SU-DHL-6 (cell line): ENCODE measurements at regions not wholly inside any gene's neighbourhood (a gene's known extent, or its start where the extent isn't known, plus 50 kb on each side); places are given as distances from the start of the nearest gene placed in this dataset.

Experiments used
- H2AFZ ChIP-seq: fragments of 200-600 bp; sonication (generic); 2 replicates; pipeline ENCODE4 v1.6.1; 2014; ENCODE audit warnings: low read depth, mild to moderate bottlenecking, moderate library complexity, mixed read lengths, antibody characterized with exemption, low read length; ENCODE audit not compliant: severe bottlenecking
- H3F3A ChIP-seq: fragments of 200-600 bp; shearing (Covaris generic); 2 replicates; pipeline ENCODE4 v1.6.0; 2016; ENCODE audit warnings: antibody characterized with exemption, mild to moderate bottlenecking; ENCODE audit not compliant: insufficient read depth
- H3K27ac ChIP-seq: fragments of 200-600 bp; sonication (generic); 2 replicates; pipeline ENCODE4 v1.5.1; 2016; ENCODE audit warnings: low read depth, mild to moderate bottlenecking, low read length, moderate library complexity, mixed read lengths
- H3K27me3 ChIP-seq: fragments of 200-600 bp; sonication (generic), shearing (Covaris generic); 2 replicates; pipeline ENCODE4 v1.6.0; 2014; ENCODE audit warnings: mild to moderate bottlenecking, low read length
- H3K36me3 ChIP-seq: fragments of 200-600 bp; sonication (generic); 2 replicates; pipeline ENCODE4 v1.6.1; 2014; ENCODE audit warnings: mild to moderate bottlenecking, low read length, mixed read lengths
- H3K4me2 ChIP-seq: fragments of 300-600, 200-600 bp; shearing (Covaris generic), sonication (generic); 2 replicates; pipeline ENCODE4 v1.6.0; 2014; ENCODE audit warnings: low read length, low read depth, mild to moderate bottlenecking; ENCODE audit not compliant: poor library complexity, severe bottlenecking
- H3K4me3 ChIP-seq: fragments of 200-600 bp; sonication (generic); 2 replicates; pipeline ENCODE4 v1.5.1; 2014; ENCODE audit warnings: antibody characterized with exemption, low read length, mild to moderate bottlenecking, mixed read lengths; ENCODE audit not compliant: insufficient read depth, poor library complexity, severe bottlenecking
- H3K79me2 ChIP-seq: fragments of 200-600 bp; sonication (generic); 2 replicates; pipeline ENCODE4 v1.6.1; 2014; ENCODE audit warnings: mild to moderate bottlenecking, low read length, moderate library complexity; ENCODE audit not compliant: insufficient read depth
- H3K9ac ChIP-seq: fragments of 200-600 bp; sonication (generic); 2 replicates; pipeline ENCODE4 v1.7.0; 2014; ENCODE audit warnings: mild to moderate bottlenecking, low read length
- H3K9me2 ChIP-seq: fragments of 200-600 bp; sonication (generic); replicated peaks from 2 replicates; pipeline ENCODE4 v1.6.1; 2014; ENCODE audit warnings: low read length; ENCODE audit not compliant: insufficient read depth
- H3K9me3 ChIP-seq: fragments of 200-600 bp; sonication (generic); 2 replicates; pipeline ENCODE4 v1.6.1; 2014; ENCODE audit warnings: low read length, mixed read lengths; ENCODE audit not compliant: insufficient read depth
- H4K20me1 ChIP-seq: fragments of 200-600 bp; sonication (generic); 2 replicates; pipeline ENCODE4 v1.6.1; 2014; ENCODE audit warnings: low read depth, mild to moderate bottlenecking, antibody characterized with exemption, low read length, moderate library complexity, mixed read lengths
- CTCF ChIP-seq: fragments of 200-600 bp; sonication (generic); IDR thresholded peaks from one replicate; pipeline ENCODE4 v1.5.1; 2017; ENCODE audit warnings: antibody characterized with exemption, mild to moderate bottlenecking, low read length, moderate library complexity; ENCODE audit not compliant: insufficient read depth, poor library complexity, severe bottlenecking
- EZH2phosphoT487 ChIP-seq: fragments of 200-600 bp; sonication (generic), shearing (Covaris generic); conservative IDR thresholded peaks from 2 replicates; pipeline ENCODE4 v1.6.1; 2018; ENCODE audit warnings: mild to moderate bottlenecking, antibody characterized with exemption, low read length, moderate library complexity, mixed read lengths

- no peaks in the 10 kb centered on the region for H3K36me3 ChIP-seq
- no peaks in the 10 kb centered on the region for H3K9me3 ChIP-seq
- H3K79me2 ChIP-seq: no peaks in the 10 kb centered on the region
- no peak for TF ChIP-seq EZH2phosphoT487
- TF ChIP-seq CTCF: no peak
- H3K27ac ChIP-seq: no peak overlapping the region
- H4K20me1 ChIP-seq: no peaks in the 10 kb centered on the region
- H3K4me3 ChIP-seq: no peak overlapping the region
- H3K9me2 ChIP-seq: no peaks in the 10 kb centered on the region
- H3F3A ChIP-seq: no peaks in the 10 kb centered on the region
- H3K9ac ChIP-seq: no peak overlapping the region
- no peak overlapping the region for H3K4me2 ChIP-seq
- no peaks in the 10 kb centered on the region for H3K27me3 ChIP-seq
- no peak overlapping the region for H2AFZ ChIP-seq
Measured at GRCh38 chr20:55333798-55334197, 671.5 kb downstream of the CBLN4 start.

- no peak overlapping the region for H3K4me2 ChIP-seq
- no peak overlapping the region for H3K4me3 ChIP-seq
- H3K9me3 ChIP-seq: no peaks in the 10 kb centered on the region
- H3K79me2 ChIP-seq: no peaks in the 10 kb centered on the region
- H4K20me1 ChIP-seq: no peaks in the 10 kb centered on the region
- H3F3A ChIP-seq: no peaks in the 10 kb centered on the region
- TF ChIP-seq CTCF (no peak), EZH2phosphoT487 (no peak)
- H3K27ac ChIP-seq: no peak overlapping the region
- H3K27me3 ChIP-seq: no peaks in the 10 kb centered on the region
- no peak overlapping the region for H2AFZ ChIP-seq
- H3K9me2 ChIP-seq: no peaks in the 10 kb centered on the region
- H3K36me3 ChIP-seq: no peaks in the 10 kb centered on the region
- no peak overlapping the region for H3K9ac ChIP-seq
Measured at GRCh38 chr20:55329108-55329507, 676.2 kb downstream of the CBLN4 start.

GRCh38 chr20:55322745-55323144, 682.6 kb downstream of the CBLN4 start:
- Histone ChIP-seq H3K9me2 (no peaks in the 10 kb centered on the region), H3K79me2 (no peaks in the 10 kb centered on the region), H3F3A (no peaks in the 10 kb centered on the region), H4K20me1 (no peaks in the 10 kb centered on the region), H3K4me3 (no peak overlapping the region), H2AFZ (no peak overlapping the region), H3K9ac (no peak overlapping the region), H3K27me3 (no peaks in the 10 kb centered on the region), H3K9me3 (no peaks in the 10 kb centered on the region), H3K36me3 (no peaks in the 10 kb centered on the region), H3K4me2 (no peak overlapping the region), H3K27ac (no peak overlapping the region)
- TF ChIP-seq CTCF: no peak
- TF ChIP-seq EZH2phosphoT487: no peak
